CD4-positive, alpha-beta T cell treated with Interleukin-17A for 1 hour (primary cell): ENCODE measurements at regions not wholly inside any gene's neighbourhood (a gene's known extent, or its start where the extent isn't known, plus 50 kb on each side); places are given as distances from the start of the nearest gene placed in this dataset.
"Not testable (repeated sequence)": the region's sequence is repeated elsewhere in the genome, so short reads cannot be mapped to it uniquely, and the experiment has no call there.

Experiments
- DNase-seq: peaks from one replicate; pipeline ENCODE4 v3.0.0-alpha.2; 2020

DNA sequence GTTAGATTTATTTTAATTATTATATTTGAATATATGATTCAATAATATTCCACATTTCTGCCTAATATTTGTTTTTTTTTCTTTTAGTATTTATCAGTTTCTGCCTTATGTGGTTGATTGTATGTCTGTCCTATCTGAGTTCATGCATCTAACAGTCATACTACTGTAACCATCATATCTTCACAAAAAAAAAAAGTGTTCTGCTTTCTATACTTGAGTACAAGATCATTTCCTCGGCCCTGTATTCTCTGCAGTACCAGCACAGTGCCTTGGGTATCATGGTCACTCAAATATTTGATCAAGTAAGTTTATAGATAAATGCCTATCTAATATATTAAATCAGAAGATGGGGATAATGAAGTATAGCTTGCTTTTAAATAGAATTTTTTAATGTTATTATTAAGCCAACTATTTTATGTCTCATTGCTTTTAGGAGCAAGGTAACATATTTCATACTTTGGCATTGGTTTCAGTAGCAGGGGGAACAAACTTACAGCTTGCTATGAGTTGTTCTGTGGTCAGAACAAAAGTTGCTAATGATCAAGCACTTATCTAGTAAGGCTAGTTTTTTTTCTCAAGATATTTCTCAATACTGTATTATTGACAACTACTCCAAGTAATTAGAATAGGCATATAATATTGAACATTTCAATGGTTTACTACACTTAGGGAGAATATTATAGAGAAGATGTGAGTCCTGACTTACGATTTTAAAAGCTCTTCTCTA, 290.5 kb upstream of the FBXO33 start:
- DNase-seq, result no peak

GRCh38 chr14:39716987-39717570, 284.8 kb upstream of the FBXO33 start:
- no peak for DNase-seq

DNA sequence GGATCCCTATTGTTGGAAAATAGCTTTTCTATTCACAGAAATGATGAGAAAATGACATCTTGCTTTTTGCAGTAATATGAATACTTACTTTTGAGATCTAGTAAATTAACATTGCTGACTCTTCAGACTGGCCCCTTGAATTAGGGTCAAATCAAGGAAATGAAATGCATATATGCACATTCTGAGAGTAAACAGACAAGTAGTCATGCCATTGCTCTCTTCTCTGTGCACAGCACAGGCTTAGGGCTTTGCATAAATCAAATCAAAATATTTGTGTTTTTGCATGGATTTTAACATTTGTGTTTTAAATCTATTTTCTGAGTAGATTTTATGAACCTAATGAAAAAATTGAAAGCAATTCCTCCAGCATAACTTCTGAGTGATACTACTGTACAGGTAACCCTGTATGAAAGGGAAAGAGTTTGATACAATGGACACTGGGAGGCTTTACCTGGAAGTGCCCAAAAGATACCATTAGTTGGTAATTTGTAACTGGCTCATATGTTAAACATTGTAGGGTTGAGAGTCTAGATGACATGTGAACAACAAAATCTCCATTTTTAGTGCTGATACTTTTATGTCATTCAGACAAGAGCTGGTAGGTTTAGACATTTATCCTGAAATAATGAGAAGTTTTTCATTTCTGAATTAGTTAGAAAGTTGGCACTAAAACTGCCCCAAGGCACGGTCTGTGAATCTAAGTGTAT, 280.2 kb upstream of the FBXO33 start:
- no peak for DNase-seq

DNA sequence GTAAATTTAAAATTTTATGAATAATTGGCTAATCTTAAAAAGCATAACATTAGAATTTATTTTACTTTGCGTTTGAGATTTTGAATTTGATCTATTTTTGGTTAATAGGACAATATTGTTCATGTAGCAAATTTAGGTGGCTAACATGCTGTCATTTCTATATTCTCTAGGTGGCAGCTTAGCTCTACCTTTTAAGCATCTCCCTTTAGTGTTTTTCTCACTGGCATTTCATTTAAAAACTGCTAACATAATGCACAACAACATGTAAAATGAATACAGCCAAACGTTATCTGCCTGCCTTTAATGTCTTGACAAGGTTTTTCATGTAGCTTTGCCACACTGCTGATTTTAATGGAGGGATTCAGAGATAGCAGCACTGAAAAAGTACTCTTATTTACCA, 272.4 kb upstream of the FBXO33 start:
- no peak for DNase-seq

- no peak for DNase-seq
These were observed 262.1 kb upstream of the FBXO33 start for GRCh38 chr14:39694341-39694740.

DNA sequence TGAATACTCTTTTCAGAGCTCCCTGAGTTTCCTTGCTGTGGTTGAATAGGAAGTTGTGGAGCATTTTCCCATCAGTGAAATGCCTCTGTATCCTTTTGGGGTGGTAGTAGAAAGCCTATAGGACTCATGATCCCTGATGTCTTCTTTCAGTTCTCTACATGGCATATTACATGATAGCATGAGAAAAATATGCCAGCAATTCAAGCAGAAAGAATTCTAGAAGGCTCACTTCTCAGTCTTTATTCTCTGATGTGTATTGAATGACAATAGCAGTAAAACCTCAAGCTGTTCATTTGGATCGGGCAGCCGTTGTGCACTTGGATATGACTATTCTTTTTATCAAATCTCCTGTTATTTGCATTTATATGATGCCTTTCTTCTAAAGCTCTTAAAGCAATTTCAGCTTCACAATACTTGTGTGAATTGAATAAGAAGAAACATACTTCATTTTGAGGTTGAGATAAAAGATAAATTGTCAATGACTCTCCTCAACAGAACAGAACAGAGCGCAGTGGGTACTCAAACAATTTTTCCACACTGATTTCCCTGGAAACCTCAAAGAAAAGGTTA, 251.5 kb upstream of the FBXO33 start:
- no peak for DNase-seq

GRCh38 chr14:39682582-39682981, 250.3 kb upstream of the FBXO33 start:
- DNase-seq, result no peak

- DNase-seq, result no peak
These were observed 249.7 kb upstream of the FBXO33 start for GRCh38 chr14:39681782-39682399.

DNA sequence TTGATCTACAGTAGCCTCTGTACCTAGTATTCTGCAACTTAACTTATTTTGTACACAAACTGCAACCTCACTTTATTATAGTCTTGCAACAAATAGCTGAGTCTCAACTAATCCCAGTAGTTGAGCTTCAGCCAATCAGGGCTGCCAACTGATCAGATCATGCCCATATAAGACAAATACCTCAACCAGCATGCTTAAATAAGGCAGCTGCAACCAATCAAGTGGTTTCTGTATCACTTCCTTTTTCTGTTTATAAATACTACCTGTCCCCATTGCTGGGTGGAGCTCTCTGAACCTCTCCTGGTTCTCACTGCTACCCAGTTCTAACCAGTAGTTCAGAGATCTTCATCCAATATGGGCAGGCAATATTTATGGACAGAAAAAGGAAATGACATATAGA, 248.5 kb upstream of the FBXO33 start:
- no peak for DNase-seq

DNA sequence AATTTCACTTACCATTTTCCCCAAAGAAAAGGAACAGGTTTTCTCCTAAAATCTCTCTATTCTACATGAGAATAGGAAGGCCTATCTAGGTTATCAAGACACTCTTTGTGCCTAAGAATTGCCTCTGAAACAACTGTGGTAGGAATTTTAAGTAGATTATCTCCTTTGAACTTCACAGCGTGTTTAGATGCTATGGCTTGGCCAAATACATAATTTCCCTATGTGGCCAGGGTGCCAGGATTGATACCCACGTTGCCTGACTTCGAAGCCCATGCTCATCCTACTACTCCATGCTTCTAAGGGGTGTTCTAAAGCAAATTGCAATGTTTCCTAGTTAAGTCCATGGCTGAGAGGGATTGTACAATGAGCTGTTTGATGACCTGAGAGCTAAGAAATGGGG, 241.5 kb upstream of the FBXO33 start:
- no peak for DNase-seq

- no peak for DNase-seq
These were observed 241.1 kb upstream of the FBXO33 start for GRCh38 chr14:39673270-39673711.

DNA sequence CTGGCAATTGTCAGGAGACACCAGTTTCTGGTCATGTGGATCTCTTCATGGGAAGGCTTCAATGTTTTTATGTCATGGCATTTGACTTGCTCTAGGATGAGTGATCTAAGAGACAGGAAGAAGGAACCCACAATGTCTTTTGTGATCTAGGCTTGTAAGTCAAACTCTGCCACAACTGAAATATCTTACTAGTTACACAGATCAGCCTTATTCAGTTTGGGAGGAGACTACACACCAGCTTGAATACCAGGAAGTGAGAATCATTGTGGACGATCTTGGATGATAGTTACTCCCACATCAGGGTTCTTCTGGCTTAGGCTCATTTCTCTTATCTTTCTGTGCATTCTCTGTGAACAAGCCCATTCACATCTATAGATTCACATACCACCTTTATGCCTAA, 236.2 kb upstream of the FBXO33 start:
- no peak for DNase-seq

DNA sequence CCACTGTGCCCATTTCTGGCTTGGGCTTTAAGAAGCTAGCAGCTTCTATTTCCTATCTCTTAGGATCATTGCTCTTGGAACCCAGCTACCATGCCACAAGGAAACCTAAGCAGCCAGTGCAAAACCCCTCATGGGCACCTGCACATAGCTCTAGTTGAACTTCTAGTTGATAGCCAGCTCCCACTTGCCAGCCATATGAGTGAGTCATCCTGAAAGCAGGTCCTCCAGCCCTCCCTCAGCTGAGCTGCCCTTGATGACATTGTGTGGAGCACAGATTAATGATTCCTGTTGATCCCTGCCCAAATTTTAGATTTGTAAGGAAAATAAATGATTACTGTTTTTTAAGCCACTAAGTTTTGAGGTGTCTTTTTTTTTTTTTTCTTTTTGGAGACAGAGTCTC, 234.2 kb upstream of the FBXO33 start:
- no peak for DNase-seq

DNA sequence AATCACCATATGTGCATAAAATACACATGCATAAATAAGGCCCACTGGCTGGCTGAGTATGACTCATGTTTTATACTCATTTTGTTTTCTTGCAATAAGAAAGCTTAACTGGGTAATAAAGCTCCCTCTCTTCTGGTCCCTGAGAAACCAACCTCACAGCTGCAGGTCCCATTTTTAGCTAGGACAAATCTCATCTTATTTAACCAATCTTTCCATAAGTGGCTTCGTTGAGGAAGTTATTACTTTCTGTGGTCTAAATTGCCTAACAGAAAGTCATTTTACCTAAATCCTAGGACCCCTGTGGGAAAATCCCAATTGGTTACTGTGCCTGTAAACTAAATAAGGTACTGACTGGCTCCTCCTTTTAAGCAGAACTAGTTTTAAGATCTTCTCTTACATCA, 232.8 kb upstream of the FBXO33 start:
- no peak for DNase-seq

DNA sequence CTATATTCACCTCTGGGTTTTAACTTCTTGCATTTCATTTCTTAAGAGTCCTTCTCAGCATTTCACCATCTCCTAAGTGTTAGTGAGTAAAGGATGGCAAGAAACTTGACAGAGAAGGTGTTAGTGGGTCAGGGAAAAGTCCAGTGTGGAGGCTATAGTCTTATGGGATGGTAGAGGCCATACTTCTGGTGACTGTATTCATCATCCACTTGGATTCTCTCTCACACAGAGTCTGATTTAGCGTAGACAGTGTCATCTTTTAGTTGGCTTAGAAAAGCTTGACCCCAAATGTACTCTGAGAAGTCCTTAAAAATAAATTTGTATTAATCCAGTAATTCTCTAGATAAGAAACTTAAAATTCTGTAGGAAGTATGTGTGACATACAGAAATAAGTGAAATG, 232.4 kb upstream of the FBXO33 start:
- no peak for DNase-seq

DNA sequence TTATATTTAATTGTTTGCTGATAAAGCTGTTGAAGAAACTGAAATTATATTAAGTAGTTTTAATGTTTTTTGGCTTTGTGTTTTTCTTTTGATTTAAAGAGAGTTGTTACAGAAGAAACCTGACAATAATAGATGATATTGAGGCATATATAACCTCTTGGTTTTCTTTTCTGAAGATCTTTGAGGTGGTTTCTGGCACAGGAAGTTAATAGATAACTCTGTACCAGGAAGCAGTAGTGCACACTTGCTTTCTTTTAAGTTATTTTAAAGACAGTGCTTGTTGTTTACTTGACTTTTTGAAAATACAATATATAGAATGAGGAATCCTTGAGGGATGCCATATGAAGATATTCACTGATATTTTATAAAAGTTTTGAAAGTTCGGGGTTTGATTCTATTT, 209.0 kb upstream of the FBXO33 start:
- peak; percentile 20 for DNase-seq

DNA sequence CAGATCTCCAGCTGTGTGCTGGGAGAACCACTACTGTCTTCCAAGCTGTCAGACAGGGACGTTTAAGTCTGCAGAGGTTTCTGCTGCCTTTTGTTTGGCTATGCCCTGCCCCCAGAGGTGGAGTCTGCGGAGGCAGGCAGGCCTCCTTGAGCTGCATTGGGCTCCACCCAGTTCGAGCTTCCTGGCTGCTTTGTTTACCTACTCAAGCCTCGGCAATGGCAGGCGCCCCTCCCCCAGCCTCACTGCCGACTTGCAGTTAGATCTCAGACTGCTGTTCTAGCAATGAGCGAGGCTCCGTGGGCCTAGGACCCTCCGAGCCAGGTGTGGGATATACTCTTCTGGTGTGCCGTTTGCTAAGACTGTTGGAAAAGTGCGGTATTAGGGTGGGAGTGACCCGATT, 206.8 kb upstream of the FBXO33 start:
- not testable (repeated sequence) for DNase-seq

DNA sequence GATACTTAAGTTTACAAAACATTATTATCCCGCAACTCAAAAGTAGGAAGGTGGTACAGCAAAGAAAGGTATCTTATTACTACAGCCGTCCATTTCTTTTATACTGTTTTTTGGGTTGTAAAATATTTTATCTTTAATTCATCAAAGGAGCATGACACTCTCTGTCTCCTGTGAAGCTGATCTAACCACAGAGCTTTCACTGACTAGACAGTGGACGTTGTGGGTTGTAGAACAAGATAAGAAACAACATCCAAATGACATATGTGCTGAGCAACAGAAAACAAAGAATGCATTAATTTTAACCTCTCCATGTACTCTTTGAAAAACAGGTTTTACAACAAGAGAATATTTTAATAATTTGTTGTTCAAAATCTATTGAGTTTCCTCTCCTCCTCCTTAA, 195.9 kb upstream of the FBXO33 start:
- peak; percentile 23 for DNase-seq

- DNase-seq, result no peak
These were observed 194.7 kb upstream of the FBXO33 start for GRCh38 chr14:39626589-39627576.

- no peak for DNase-seq
These were observed 189.4 kb upstream of the FBXO33 start for GRCh38 chr14:39621678-39622077.

DNA sequence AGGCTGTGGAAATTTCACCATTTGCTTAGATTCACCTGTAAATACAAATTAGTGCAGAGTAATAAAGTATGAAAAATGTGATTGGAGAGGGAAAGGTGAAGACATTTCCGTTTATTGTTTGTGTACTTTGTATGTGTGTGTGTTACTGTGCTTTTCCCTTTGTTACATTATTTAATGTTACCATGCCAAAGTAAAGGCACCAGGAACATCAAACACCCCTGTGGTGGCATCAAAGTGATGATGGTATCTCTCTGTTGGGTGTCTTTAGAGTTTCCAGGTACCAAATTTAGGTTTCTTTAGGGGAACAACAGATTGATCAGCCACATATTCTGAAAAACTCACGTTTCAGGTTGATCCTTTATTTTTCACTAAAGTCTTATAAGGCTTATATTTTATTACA, 189.0 kb upstream of the FBXO33 start:
- peak; percentile 21 for DNase-seq

- DNase-seq, result no peak
These were observed 185.3 kb upstream of the FBXO33 start for GRCh38 chr14:39617537-39617936.
